ENCODE measurements at regions not wholly inside any gene's neighbourhood (a gene's known extent, or its start where the extent isn't known, plus 50 kb on each side); places are given as distances from the start of the nearest gene placed in this dataset.

- DNase-seq: no peak
Measured at GRCh38 chr5:17763301-17763700, 129.0 kb downstream of the TAF11L14 start.

GRCh38 chr5:17766031-17766430 is 131.8 kb downstream of the TAF11L14 start:
- no peak for DNase-seq

- DNase-seq: no peak
Measured at GRCh38 chr5:17769277-17769676, 135.0 kb downstream of the TAF11L14 start.

- DNase-seq: no peak
Measured at GRCh38 chr5:17772232-17772631, 138.0 kb downstream of the TAF11L14 start.

GRCh38 chr5:17785774-17786173 is 151.5 kb downstream of the TAF11L14 start:
- DNase-seq: no peak

GRCh38 chr5:17788351-17788750 is 154.1 kb downstream of the TAF11L14 start:
- no peak for DNase-seq

GRCh38 chr5:17794201-17794600 is 159.9 kb downstream of the TAF11L14 start:
- DNase-seq: no peak

- no peak for DNase-seq
Measured at GRCh38 chr5:17794815-17795214, 160.6 kb downstream of the TAF11L14 start.

- no peak for DNase-seq
Measured at GRCh38 chr5:17796142-17796541, 161.9 kb downstream of the TAF11L14 start.

- no peak for DNase-seq
Measured at GRCh38 chr5:17796757-17797396, 162.6 kb downstream of the TAF11L14 start.

GRCh38 chr5:17799521-17799920 is 165.3 kb downstream of the TAF11L14 start:
- DNase-seq: no peak

GRCh38 chr5:17801595-17801994 is 167.3 kb downstream of the TAF11L14 start:
- DNase-seq: no peak

GRCh38 chr5:17802256-17802655 is 168.0 kb downstream of the TAF11L14 start:
- DNase-seq: no peak

GRCh38 chr5:17803971-17804370 is 169.7 kb downstream of the TAF11L14 start:
- no peak for DNase-seq

GRCh38 chr5:17805227-17805825 is 171.1 kb downstream of the TAF11L14 start:
- no peak for DNase-seq

GRCh38 chr5:17806818-17807468 is 172.7 kb downstream of the TAF11L14 start:
- DNase-seq: no peak

- no peak for DNase-seq
Measured at GRCh38 chr5:17808566-17808965, 174.3 kb downstream of the TAF11L14 start.

- no peak for DNase-seq
Measured at GRCh38 chr5:17810734-17811133, 176.5 kb downstream of the TAF11L14 start.

- no peak for DNase-seq
Measured at GRCh38 chr5:17813214-17813613, 179.0 kb downstream of the TAF11L14 start.

GRCh38 chr5:17816505-17816904 is 182.2 kb downstream of the TAF11L14 start:
- no peak for DNase-seq

GRCh38 chr5:17816944-17817343 is 182.7 kb downstream of the TAF11L14 start:
- DNase-seq: no peak

- no peak for DNase-seq
Measured at GRCh38 chr5:17817990-17818389, 183.7 kb downstream of the TAF11L14 start.

- no peak for DNase-seq
Measured at GRCh38 chr5:17819783-17820182, 185.5 kb downstream of the TAF11L14 start.

- peak; percentile 60 for DNase-seq
Measured at GRCh38 chr5:17828681-17829080, 194.4 kb downstream of the TAF11L14 start.
